GM18873 (cell line): ENCODE measurements at regions not wholly inside any gene's neighbourhood (a gene's known extent, or its start where the extent isn't known, plus 50 kb on each side); places are given as distances from the start of the nearest gene placed in this dataset.
"Not testable (repeated sequence)": the region's sequence is repeated elsewhere in the genome, so short reads cannot be mapped to it uniquely, and the experiment has no call there.

Experiments used
- ATAC-seq: cut with Tn5 transposase; IDR thresholded peaks from one replicate; pipeline ENCODE4 v1.9.1; 2021; ENCODE audit warnings: mild to moderate bottlenecking, moderate library complexity, moderate number of reproducible peaks; ENCODE audit not compliant: unreplicated experiment, low FRiP score

GRCh38 chr12:47493801-47494200 is 212.0 kb downstream of the RPAP3 start:
- ATAC-seq = no peak

GRCh38 chr12:47491516-47492305 is 214.1 kb downstream of the RPAP3 start:
- no peak for ATAC-seq

GRCh38 chr12:47488888-47489287 is 216.9 kb downstream of the RPAP3 start:
- ATAC-seq = no peak

- ATAC-seq = no peak
These were observed 224.8 kb downstream of the RPAP3 start for GRCh38 chr12:47481041-47481440.

GRCh38 chr12:47478426-47478825 is 227.4 kb downstream of the RPAP3 start:
- ATAC-seq = no peak

- no peak for ATAC-seq
These were observed 232.7 kb downstream of the RPAP3 start for GRCh38 chr12:47473091-47473490.

- not testable (repeated sequence) for ATAC-seq
These were observed 235.5 kb downstream of the RPAP3 start for GRCh38 chr12:47470349-47470748.

GRCh38 chr12:47463918-47464317 is 241.9 kb downstream of the RPAP3 start:
- not testable (repeated sequence) for ATAC-seq

- no peak for ATAC-seq
These were observed 247.6 kb downstream of the RPAP3 start for GRCh38 chr12:47458279-47458678.

- no peak for ATAC-seq
These were observed 256.0 kb downstream of the RPAP3 start for GRCh38 chr12:47449797-47450196.

GRCh38 chr12:47442310-47442709 is 263.5 kb downstream of the RPAP3 start:
- no peak for ATAC-seq

GRCh38 chr12:47441490-47441889 is 264.3 kb downstream of the RPAP3 start:
- no peak for ATAC-seq

- no peak for ATAC-seq
These were observed 267.7 kb downstream of the RPAP3 start for GRCh38 chr12:47438175-47438574.

GRCh38 chr12:47437570-47437969 is 268.3 kb downstream of the RPAP3 start:
- ATAC-seq = no peak

GRCh38 chr12:47433876-47434275 is 272.0 kb downstream of the RPAP3 start:
- no peak for ATAC-seq

GRCh38 chr12:47426678-47427309 is 279.0 kb downstream of the RPAP3 start:
- ATAC-seq = not testable (repeated sequence)

GRCh38 chr12:47422611-47423010 is 283.2 kb downstream of the RPAP3 start:
- ATAC-seq = no peak

GRCh38 chr12:47419497-47419896 is 286.3 kb downstream of the RPAP3 start:
- ATAC-seq = no peak

- ATAC-seq = no peak
These were observed 287.9 kb downstream of the RPAP3 start for GRCh38 chr12:47417955-47418354.

- ATAC-seq = no peak
These were observed 288.7 kb downstream of the RPAP3 start for GRCh38 chr12:47417121-47417520.

- no peak for ATAC-seq
These were observed 290.8 kb downstream of the RPAP3 start for GRCh38 chr12:47415054-47415453.

GRCh38 chr12:47414511-47414910 is 291.3 kb downstream of the RPAP3 start:
- ATAC-seq = no peak
